AG04450 (cell line): ENCODE measurements at regions not wholly inside any gene's neighbourhood (a gene's known extent, or its start where the extent isn't known, plus 50 kb on each side); places are given as distances from the start of the nearest gene placed in this dataset.

ENCODE experiments used
- CTCF ChIA-PET: fragments of 300-600, 350-600 bp; formaldehyde crosslinking; extraction: SDS; loops from one replicate; lab custom pipeline; 2022; ENCODE audit warnings: antibody characterized with exemption, inconsistent platforms; lab: Charles Lee
- POLR2A ChIA-PET: fragments of 350-600 bp; formaldehyde crosslinking; extraction: SDS; loops from one replicate; lab custom pipeline; 2021; ENCODE audit warnings: antibody characterized with exemption, inconsistent platforms; lab: Yijun Ruan, JAX
- DNase-seq: peaks from one replicate; pipeline ENCODE4 v3.0.0-alpha.2; 2011; ENCODE audit warnings: low read depth, low spot score
- H3K27ac ChIP-seq: one replicate; pipeline ENCODE4 v1.5.1; 2012; ENCODE audit warnings: low read depth, low read length, control low read depth
- H3K27me3 ChIP-seq: one replicate; pipeline ENCODE4 v1.6.0; 2012; ENCODE audit warnings: low read length; ENCODE audit not compliant: control insufficient read depth, insufficient read depth
- H3K4me3 ChIP-seq: 2 replicates; pipeline ENCODE4 v1.5.1; 2011; ENCODE audit warnings: mild to moderate bottlenecking, low read depth, low read length, control low read depth
- H3K9me3 ChIP-seq: 2 replicates; pipeline ENCODE4 v1.5.1; 2012; ENCODE audit warnings: low read length; ENCODE audit not compliant: control insufficient read depth, insufficient read depth
- TF ChIP-seq, protein P1 (sequence below): IDR thresholded peaks from 2 replicates; pipeline ENCODE4 v1.5.1; 2011; ENCODE audit warnings: low read depth, low read length, control low read depth, inconsistent platforms

DNA sequence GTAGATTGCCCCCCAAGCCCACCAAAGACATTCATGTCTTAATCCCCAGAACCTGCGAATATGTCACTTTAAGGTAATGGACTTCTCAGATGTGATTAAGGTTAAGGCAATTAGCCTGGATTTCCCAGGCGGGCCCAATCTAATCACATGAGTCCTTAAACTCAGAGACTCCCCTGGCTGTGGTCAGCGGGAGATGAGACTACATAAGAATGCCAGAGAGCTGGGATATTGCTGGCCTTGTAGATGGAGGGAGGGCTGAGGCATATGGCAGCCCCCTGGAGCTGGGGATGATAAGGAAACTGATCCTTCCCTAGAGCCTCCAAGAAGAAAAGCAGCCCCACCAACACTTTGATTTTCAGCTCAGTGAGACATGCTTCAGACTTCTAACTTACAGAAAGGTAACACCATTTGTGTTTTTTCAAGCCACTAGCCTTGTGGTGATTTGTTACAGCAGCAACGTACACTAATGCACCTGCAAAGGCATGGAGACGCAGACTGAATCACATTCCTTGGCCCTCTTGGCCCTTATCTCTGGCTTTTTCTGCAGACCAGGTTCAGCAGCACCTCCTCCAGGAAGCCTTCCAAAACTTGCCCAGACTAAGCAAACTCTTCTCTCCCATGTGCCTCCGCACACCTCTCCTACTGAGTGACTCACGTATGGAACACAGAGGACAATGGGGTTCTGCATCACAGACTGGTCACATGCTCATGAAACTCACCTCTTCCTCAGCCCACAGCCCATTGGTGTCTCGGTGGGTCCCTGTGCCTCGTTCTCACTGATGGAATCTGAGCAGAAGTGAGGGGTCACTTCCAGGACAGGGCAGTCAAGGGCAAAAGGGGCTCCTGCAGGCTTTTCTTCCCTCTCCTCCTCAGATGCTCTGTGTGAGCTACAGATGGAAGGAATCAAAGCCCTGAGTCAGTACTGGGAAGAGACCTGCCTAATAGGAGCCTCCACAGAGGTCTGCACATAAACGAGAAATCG, 86.3 kb upstream of the HMGXB4 start:
- CTCF ChIA-PET: no interaction called here
- POLR2A ChIA-PET: no interaction called here
- Histone ChIP-seq H3K27ac (no peak overlapping the region), H3K27me3 (peaks cover 2% of the 10 kb centered on the region), H3K4me3 (no peak overlapping the region), H3K9me3 (no peaks in the 10 kb centered on the region)
- DNase-seq: no peak
- TF ChIP-seq, protein P1, sequence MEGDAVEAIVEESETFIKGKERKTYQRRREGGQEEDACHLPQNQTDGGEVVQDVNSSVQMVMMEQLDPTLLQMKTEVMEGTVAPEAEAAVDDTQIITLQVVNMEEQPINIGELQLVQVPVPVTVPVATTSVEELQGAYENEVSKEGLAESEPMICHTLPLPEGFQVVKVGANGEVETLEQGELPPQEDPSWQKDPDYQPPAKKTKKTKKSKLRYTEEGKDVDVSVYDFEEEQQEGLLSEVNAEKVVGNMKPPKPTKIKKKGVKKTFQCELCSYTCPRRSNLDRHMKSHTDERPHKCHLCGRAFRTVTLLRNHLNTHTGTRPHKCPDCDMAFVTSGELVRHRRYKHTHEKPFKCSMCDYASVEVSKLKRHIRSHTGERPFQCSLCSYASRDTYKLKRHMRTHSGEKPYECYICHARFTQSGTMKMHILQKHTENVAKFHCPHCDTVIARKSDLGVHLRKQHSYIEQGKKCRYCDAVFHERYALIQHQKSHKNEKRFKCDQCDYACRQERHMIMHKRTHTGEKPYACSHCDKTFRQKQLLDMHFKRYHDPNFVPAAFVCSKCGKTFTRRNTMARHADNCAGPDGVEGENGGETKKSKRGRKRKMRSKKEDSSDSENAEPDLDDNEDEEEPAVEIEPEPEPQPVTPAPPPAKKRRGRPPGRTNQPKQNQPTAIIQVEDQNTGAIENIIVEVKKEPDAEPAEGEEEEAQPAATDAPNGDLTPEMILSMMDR: no peak

DNA sequence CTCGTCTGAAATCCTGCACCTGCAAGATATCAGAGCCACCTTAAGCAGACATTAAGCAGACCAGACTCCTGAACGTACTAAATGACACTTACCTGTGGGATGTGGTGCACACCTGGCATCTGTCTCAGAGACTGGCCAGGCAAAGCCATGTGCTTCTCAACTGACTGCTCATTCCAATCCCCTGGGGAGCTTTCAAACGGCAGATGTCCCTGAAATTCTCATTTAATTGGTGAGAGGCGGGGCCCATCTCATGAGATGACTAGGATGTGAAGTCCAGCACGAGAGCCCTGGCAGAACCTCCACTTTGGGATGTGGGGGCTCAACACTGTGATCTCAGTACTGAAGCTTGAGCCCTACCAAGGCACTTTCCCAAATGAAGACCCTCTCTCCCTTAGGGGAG, 84.9 kb upstream of the HMGXB4 start:
- Histone ChIP-seq H3K27ac (no peak overlapping the region), H3K27me3 (peaks cover 2% of the 10 kb centered on the region), H3K4me3 (no peak overlapping the region), H3K9me3 (no peaks in the 10 kb centered on the region)
- TF ChIP-seq, protein P1: no peak
- ChIA-PET CTCF (no interaction called here), POLR2A (no interaction called here)
- DNase-seq: no peak

DNA sequence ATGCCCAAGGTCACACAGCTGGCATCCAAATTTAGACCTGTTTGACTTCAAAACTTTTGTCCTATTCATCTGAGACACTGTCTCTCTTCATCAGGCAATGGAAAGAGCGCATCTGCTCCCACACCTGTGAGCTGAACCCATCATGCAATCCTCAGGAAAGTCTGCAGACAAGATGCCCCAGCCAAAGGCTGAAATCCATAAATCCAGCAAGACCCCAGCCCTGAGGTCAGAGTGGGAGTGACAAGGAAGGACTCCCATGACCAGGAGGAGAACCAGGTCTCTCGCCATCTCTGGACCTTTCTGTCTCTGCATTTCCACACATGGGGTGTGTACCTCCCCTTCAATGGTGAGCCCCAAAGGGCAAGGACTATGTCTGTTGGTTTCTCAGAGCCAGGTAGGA, 83.6 kb upstream of the HMGXB4 start:
- POLR2A ChIA-PET: no interaction called here
- Histone ChIP-seq H3K4me3 (no peak overlapping the region), H3K27me3 (peaks cover 2% of the 10 kb centered on the region), H3K27ac (no peak overlapping the region), H3K9me3 (no peaks in the 10 kb centered on the region)
- CTCF ChIA-PET: no interaction called here
- no peak for DNase-seq
- TF ChIP-seq, protein P1: no peak

DNA sequence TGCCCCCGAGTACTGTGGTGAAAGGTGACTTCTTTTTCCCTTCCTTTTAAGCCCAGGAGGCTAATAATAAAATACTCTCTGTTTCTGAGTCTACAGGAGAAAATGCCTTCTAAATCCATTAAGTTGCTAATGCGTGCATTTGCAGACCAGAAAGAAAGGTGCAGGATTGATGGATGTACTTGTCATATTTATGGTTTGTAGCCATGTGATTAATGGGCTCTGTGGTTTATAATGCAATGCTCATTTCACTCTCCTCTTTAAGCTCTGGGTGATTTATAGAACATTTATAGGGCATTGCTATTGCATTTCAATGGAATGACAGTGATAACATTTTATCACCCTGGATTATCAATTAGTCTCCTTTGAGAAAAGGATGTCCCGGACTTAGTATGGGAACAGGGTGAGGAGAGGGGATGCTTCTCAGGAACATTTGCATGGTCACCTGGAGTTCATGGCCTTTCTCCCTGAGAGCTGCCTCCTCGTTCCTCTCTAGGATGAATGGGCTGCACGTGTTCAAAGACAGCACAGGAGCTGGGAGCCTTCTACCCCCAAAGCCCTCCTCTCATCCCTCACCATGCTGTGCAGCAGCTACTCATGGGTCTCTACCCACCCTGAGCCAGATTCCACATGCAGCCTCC, 82.8 kb upstream of the HMGXB4 start:
- Histone ChIP-seq H3K27me3 (peaks cover 2% of the 10 kb centered on the region), H3K4me3 (no peak overlapping the region), H3K27ac (no peak overlapping the region), H3K9me3 (no peaks in the 10 kb centered on the region)
- CTCF ChIA-PET: no interaction called here
- DNase-seq: no peak
- POLR2A ChIA-PET: no interaction called here
- TF ChIP-seq, protein P1: no peak

DNA sequence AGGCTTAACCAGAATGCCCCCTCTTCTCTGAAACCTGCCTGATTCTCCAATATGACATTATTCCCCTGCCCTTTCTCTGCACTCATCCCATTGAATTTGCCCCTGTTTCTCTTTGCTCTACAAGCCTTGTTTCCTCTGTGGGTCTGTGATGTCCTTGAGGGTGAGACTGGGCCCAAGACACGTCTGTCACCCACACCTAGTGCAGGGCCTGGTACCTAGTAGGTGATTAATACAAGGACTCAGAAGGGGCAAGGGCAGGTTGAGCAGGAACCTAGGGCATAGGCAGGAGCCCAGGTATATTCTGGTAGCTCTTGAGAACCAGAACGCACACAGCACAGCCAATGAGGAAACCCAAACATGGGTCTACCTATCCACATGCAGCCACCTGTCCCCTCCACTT, 81.9 kb upstream of the HMGXB4 start:
- H3K27me3 ChIP-seq: peaks cover 2% of the 10 kb centered on the region
- CTCF ChIA-PET: no interaction called here
- H3K27ac ChIP-seq: no peak overlapping the region
- POLR2A ChIA-PET: no interaction called here
- TF ChIP-seq, protein P1: no peak
- no peak overlapping the region for H3K4me3 ChIP-seq
- DNase-seq: no peak
- no peaks in the 10 kb centered on the region for H3K9me3 ChIP-seq
